B cell (primary cell): ENCODE measurements at regions not wholly inside any gene's neighbourhood (a gene's known extent, or its start where the extent isn't known, plus 50 kb on each side); places are given as distances from the start of the nearest gene placed in this dataset.

Experiments
- ATAC-seq: fragments of 200-7000 bp; cut with Tn5 transposase; one replicate; pipeline ENCODE4 v1.10.0; 2021; ENCODE audit warnings: low read depth, mild to moderate bottlenecking, moderate number of reproducible peaks, moderate library complexity
- CTCF ChIA-PET: fragments of 350-600 bp; sonication (Branson Sonifier 250); formaldehyde crosslinking; loops from one replicate; lab custom pipeline; 2021; ENCODE audit warnings: antibody characterized with exemption, inconsistent platforms; lab: Charles Lee
- POLR2A ChIA-PET: fragments of 350-600 bp; sonication (Branson Sonifier 250); formaldehyde crosslinking; loops from one replicate; lab custom pipeline; 2021; ENCODE audit warnings: antibody characterized with exemption; lab: Charles Lee
- DNase-seq: peaks from one replicate; pipeline ENCODE4 v3.0.0; 2013
- H2AFZ ChIP-seq: 2 replicates; pipeline ENCODE4 v1.6.1; 2012; ENCODE audit warnings: mild to moderate bottlenecking, low read depth, low read length; ENCODE audit not compliant: insufficient read depth, poor library complexity, severe bottlenecking
- H3K27ac ChIP-seq, 2 donors: 1 replicate in 1 of 2; 2 replicates in 1 of 2; pipeline ENCODE4 v1.5.1; 2012 to 2013; ENCODE audit warnings: low read length in 2 of 2, mild to moderate bottlenecking in 2 of 2, moderate library complexity in 1 of 2
- H3K27me3 ChIP-seq, 4 experiments: fragments of 200-600 bp in 1 of 4; sonication (generic) in 1 of 4; replicated peaks in 1 of 4; 1 replicate in 2 of 4; 2 replicates in 2 of 4; pipeline versions ENCODE4 v1.6.1 to v1.7.0; 2013 to 2016; ENCODE audit warnings: low read length in 3 of 4, mild to moderate bottlenecking in 2 of 4, mixed read lengths in 1 of 4, moderate library complexity in 1 of 4; ENCODE audit not compliant: insufficient read depth in 4 of 4, control insufficient read depth in 3 of 4; ENCODE audit errors: control extremely low read depth in 1 of 4
- H3K36me3 ChIP-seq, 2 experiments: replicated peaks in 1 of 2; 1 replicate in 1 of 2; 2 replicates in 1 of 2; pipeline versions ENCODE4 v1.6.1 to v1.7.1; 2013; ENCODE audit warnings: low read length in 1 of 2; ENCODE audit not compliant: insufficient read depth in 2 of 2, control insufficient read depth in 1 of 2; ENCODE audit errors: control extremely low read depth in 1 of 2, extremely low read depth in 1 of 2
- H3K4me1 ChIP-seq, 2 donors: fragments of 200-600 bp in 1 of 2; sonication (generic) in 1 of 2; 1 replicate in 1 of 2; 2 replicates in 1 of 2; pipeline versions ENCODE4 v1.5.1 to v1.6.1; 2013 to 2017; ENCODE audit warnings: low read length in 2 of 2; ENCODE audit not compliant: control insufficient read depth in 2 of 2, insufficient read depth in 2 of 2
- H3K4me2 ChIP-seq: replicated peaks from 2 replicates; pipeline ENCODE3; 2012; ENCODE audit warnings: mild to moderate bottlenecking, low read depth, low read length; ENCODE audit not compliant: poor library complexity, severe bottlenecking
- H3K4me3 ChIP-seq, 5 experiments: fragments of 200-600 bp in 1 of 5; sonication (generic) in 1 of 5; 1 replicate in 3 of 5; 2 replicates in 2 of 5; pipeline versions ENCODE4 v1.5.1 to v1.7.0; 2011 to 2016; ENCODE audit warnings: low read length in 4 of 5, mild to moderate bottlenecking in 4 of 5, low read depth in 2 of 5, control low read depth in 1 of 5, moderate library complexity in 1 of 5; ENCODE audit not compliant: insufficient read depth in 1 of 5; ENCODE audit errors: control extremely low read depth in 1 of 5, extremely low read depth in 1 of 5
- H3K79me2 ChIP-seq: fragments of 200-600 bp; sonication (generic); one replicate; pipeline ENCODE4 v1.6.0; 2016; ENCODE audit warnings: low read length; ENCODE audit not compliant: control insufficient read depth, insufficient read depth
- H3K9ac ChIP-seq: fragments of 200-600 bp; sonication (generic); 2 replicates; pipeline ENCODE4 v1.6.1; 2017; ENCODE audit warnings: mild to moderate bottlenecking, low read length, moderate library complexity
- H3K9me3 ChIP-seq, 3 donors: one replicate each; pipeline versions ENCODE4 v1.6.1 to v1.7.1; 2013; ENCODE audit warnings: low read length in 2 of 3; ENCODE audit not compliant: control insufficient read depth in 2 of 3, insufficient read depth in 1 of 3; ENCODE audit errors: control extremely low read depth in 1 of 3
- H4K20me1 ChIP-seq: 2 replicates; pipeline ENCODE4 v1.6.0; 2012; ENCODE audit warnings: mild to moderate bottlenecking, low read length; ENCODE audit not compliant: insufficient read depth, control insufficient read depth, poor library complexity, severe bottlenecking
- H3K27ac Mint-ChIP-seq: one replicate; pipeline ENCODE4 v1.8.0; 2021; ENCODE audit warnings: mixed read lengths
- H3K27me3 Mint-ChIP-seq: one replicate; pipeline ENCODE4 v1.8.0; 2021; ENCODE audit warnings: mixed read lengths
- H3K4me1 Mint-ChIP-seq: one replicate; pipeline ENCODE4 v1.8.0; 2021; ENCODE audit warnings: mixed read lengths
- H3K4me3 Mint-ChIP-seq: one replicate; pipeline ENCODE4 v1.8.0; 2021; ENCODE audit warnings: mixed read lengths
- H3K9me3 Mint-ChIP-seq: one replicate; pipeline ENCODE4 v1.8.0; 2022; ENCODE audit warnings: mixed read lengths; ENCODE audit not compliant: insufficient read depth
- EZH2 ChIP-seq: IDR thresholded peaks from 2 replicates; pipeline ENCODE4 v1.6.1; 2012; ENCODE audit warnings: borderline replicate concordance, low read depth, mild to moderate bottlenecking, moderate library complexity, low read length; ENCODE audit not compliant: insufficient read depth, poor library complexity, severe bottlenecking
- WGBS: methylation state at CpG from one replicate; pipeline ENCODE4 v1.1.5; 2013; ENCODE audit warnings: missing lambda C conversion rate; ENCODE audit not compliant: insufficient coverage; 5-methylcytosine and 5-hydroxymethylcytosine counted together
- intact Hi-C: fragments of 100-400 bp; cut with micrococcal nuclease; formaldehyde crosslinking; loops from one replicate; pipeline ENCODE4 v1.10.0; 2022
- TF ChIP-seq, protein P1 (sequence below): fragments of 200-600 bp; IDR thresholded peaks from one replicate; pipeline ENCODE4 v1.8.0; 2022; ENCODE audit warnings: antibody characterized with exemption, mild to moderate bottlenecking

DNA sequence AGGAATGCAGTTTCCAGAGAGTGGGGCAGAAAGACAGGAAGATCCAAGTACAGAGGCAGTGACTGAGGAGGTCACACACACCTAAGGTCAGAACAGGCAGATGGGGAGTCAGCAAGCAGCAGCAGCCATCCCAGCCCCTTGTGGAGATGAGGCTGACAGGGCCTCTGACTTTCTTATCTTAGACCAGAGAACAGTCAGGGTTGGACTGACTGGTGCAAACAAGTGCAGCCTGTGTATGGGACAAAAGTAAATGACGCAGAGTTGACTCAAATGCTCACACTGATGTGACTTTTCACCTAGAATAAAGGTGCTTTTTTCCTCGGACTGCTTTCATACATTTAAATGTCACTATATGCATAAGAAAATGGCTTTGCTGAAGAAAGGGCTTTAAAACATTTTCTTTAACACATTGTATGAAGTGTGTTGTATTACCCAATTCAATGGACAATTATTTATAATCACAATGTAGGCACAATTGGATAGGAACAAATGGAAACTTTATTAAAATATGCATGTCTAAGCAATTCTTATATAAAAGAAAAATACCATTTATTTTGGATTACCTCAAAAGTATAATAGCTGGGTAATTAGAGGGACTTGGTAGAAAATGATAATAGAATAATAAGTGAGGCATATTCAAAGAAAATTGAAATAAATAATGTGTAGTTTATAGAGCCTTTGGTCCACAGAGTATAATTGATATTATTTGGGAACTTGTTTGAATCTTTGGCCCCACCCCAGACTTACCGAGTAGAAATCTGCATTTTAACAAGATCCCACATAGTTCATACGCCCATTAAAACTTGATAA is 1321.5 kb upstream of the CELF4 start:
- Mint-ChIP-seq H3K27ac (no peak overlapping the region), H3K27me3 (no peaks in the 10 kb centered on the region), H3K9me3 (no peaks in the 10 kb centered on the region), H3K4me3 (no peak overlapping the region), H3K4me1 (no peaks in the 10 kb centered on the region)
- Histone ChIP-seq H3K4me1 (no peaks in the 10 kb centered on the region), H3K79me2 (no peaks in the 10 kb centered on the region), H3K36me3 (no peaks in the 10 kb centered on the region), H3K9me3 (no peaks in the 10 kb centered on the region), H3K4me2 (no peak overlapping the region), H3K9ac (no peak overlapping the region), H3K27me3 (no peaks in the 10 kb centered on the region), H3K4me3 (no peak overlapping the region), H2AFZ (no peak overlapping the region), H4K20me1 (no peaks in the 10 kb centered on the region), H3K27ac (no peak overlapping the region)
- TF ChIP-seq, protein P1, sequence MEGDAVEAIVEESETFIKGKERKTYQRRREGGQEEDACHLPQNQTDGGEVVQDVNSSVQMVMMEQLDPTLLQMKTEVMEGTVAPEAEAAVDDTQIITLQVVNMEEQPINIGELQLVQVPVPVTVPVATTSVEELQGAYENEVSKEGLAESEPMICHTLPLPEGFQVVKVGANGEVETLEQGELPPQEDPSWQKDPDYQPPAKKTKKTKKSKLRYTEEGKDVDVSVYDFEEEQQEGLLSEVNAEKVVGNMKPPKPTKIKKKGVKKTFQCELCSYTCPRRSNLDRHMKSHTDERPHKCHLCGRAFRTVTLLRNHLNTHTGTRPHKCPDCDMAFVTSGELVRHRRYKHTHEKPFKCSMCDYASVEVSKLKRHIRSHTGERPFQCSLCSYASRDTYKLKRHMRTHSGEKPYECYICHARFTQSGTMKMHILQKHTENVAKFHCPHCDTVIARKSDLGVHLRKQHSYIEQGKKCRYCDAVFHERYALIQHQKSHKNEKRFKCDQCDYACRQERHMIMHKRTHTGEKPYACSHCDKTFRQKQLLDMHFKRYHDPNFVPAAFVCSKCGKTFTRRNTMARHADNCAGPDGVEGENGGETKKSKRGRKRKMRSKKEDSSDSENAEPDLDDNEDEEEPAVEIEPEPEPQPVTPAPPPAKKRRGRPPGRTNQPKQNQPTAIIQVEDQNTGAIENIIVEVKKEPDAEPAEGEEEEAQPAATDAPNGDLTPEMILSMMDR: no peak
- TF ChIP-seq EZH2: no peak
- ATAC-seq (no peak), DNase-seq (no peak)
- intact Hi-C loops: no loop called here
- CTCF ChIA-PET: no interaction called here
- POLR2A ChIA-PET: no interaction called here
- 86% methylated on average over 1 of the region's 4 CpGs for WGBS

DNA sequence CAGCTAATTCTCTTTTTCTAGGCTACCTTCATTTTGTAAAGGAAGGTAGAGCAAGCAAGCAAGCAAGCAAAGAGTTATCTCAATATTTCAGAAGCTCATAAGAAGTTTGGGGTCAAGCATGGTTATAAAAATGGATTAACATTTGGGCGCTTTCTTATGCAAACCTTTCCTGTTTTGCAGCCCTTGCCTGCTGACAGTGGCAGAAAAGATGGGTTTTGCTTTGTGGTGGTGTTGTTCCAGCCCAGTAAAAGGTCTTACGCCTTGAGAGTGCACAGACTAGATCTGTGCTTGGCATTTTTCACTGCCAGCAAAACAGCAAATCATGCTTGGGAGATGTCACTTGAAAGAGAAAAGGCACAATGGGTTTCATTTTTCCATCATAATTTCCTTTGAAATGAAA is 1320.6 kb upstream of the CELF4 start:
- Mint-ChIP-seq H3K27ac (no peak overlapping the region), H3K4me3 (no peak overlapping the region), H3K9me3 (no peaks in the 10 kb centered on the region), H3K4me1 (no peaks in the 10 kb centered on the region), H3K27me3 (no peaks in the 10 kb centered on the region)
- TF ChIP-seq, protein P1: no peak
- Histone ChIP-seq H3K9ac (no peak overlapping the region), H3K36me3 (no peaks in the 10 kb centered on the region), H3K27me3 (no peaks in the 10 kb centered on the region), H4K20me1 (no peaks in the 10 kb centered on the region), H3K9me3 (no peaks in the 10 kb centered on the region), H3K4me1 (no peaks in the 10 kb centered on the region), H3K4me3 (no peak overlapping the region), H3K4me2 (no peak overlapping the region), H3K27ac (no peak overlapping the region), H2AFZ (no peak overlapping the region), H3K79me2 (no peaks in the 10 kb centered on the region)
- intact Hi-C loops: no loop called here
- CTCF ChIA-PET: no interaction called here
- ATAC-seq (no peak), DNase-seq (no peak)
- WGBS: 100% methylated on average over 1 of the region's 2 CpGs
- POLR2A ChIA-PET: no interaction called here
